ENCODE measurements at regions not wholly inside any gene's neighbourhood (a gene's known extent, or its start where the extent isn't known, plus 50 kb on each side); places are given as distances from the start of the nearest gene placed in this dataset.

DNA sequence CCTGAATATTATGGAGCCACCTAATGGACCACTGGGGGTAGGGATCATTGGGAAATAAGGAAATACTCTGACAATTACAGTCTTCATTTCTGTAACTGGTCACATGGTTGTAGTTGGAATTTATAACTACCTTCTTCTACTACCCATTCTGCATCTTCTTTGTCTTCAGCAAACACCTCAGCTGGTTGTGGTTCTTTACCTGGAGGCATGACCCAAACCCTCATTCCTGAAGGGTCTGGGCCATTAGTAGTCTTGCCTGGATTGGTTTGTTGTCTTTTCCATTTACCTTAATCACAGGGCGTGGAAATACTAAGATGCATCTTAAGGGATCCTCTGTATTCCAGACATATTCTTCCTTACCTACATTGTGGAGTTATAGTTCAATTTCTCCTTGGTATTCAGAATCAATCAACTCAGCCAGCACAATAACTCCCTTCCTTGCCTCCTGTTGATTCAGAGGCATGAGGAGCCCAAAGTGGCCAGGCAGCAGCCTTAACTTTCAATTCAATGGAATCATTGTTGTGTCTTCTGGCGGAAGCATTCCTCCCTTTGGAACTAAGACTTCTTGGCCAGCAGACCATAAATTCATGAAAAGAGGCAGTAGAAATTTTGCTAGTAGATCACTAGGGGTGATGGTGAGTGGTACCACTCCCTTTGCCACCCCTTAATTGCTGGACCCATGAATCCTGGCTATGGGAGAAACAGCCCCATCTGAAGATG lies 75.7 kb upstream of the RAP2C start:
- TF ChIP-seq, protein P1, sequence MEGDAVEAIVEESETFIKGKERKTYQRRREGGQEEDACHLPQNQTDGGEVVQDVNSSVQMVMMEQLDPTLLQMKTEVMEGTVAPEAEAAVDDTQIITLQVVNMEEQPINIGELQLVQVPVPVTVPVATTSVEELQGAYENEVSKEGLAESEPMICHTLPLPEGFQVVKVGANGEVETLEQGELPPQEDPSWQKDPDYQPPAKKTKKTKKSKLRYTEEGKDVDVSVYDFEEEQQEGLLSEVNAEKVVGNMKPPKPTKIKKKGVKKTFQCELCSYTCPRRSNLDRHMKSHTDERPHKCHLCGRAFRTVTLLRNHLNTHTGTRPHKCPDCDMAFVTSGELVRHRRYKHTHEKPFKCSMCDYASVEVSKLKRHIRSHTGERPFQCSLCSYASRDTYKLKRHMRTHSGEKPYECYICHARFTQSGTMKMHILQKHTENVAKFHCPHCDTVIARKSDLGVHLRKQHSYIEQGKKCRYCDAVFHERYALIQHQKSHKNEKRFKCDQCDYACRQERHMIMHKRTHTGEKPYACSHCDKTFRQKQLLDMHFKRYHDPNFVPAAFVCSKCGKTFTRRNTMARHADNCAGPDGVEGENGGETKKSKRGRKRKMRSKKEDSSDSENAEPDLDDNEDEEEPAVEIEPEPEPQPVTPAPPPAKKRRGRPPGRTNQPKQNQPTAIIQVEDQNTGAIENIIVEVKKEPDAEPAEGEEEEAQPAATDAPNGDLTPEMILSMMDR (conservative IDR thresholded peaks at IDR 0.05; ENCODE audit: low read length) = no peak
- TF ChIP-seq EZH2phosphoT487 (IDR thresholded peaks at IDR 0.05; ENCODE audit: borderline replicate concordance) = no peak

All from Loucy (cell line).